H9 (cell line): ENCODE measurements at regions not wholly inside any gene's neighbourhood (a gene's known extent, or its start where the extent isn't known, plus 50 kb on each side); places are given as distances from the start of the nearest gene placed in this dataset.

Source experiments
- DNase-seq: peaks from one replicate; pipeline ENCODE4 v3.0.0-alpha.2; 2017
- H2AFZ ChIP-seq: one replicate; pipeline ENCODE4 v1.6.1; 2013; ENCODE audit warnings: mild to moderate bottlenecking, low read length, control low read depth, moderate library complexity
- H2AK5ac ChIP-seq: 2 replicates; pipeline ENCODE4 v1.6.1; 2013; ENCODE audit warnings: low read length, control low read depth, mixed read lengths; ENCODE audit not compliant: insufficient read length
- H2BK120ac ChIP-seq: one replicate; pipeline ENCODE4 v1.6.1; 2013; ENCODE audit warnings: low read depth, mild to moderate bottlenecking, low read length, control low read depth, inconsistent platforms; ENCODE audit not compliant: poor library complexity, severe bottlenecking
- H2BK12ac ChIP-seq: 2 replicates; pipeline ENCODE4 v1.6.1; 2013; ENCODE audit warnings: low read length, control low read depth, mixed read lengths, low read depth; ENCODE audit not compliant: insufficient read length
- H2BK15ac ChIP-seq: 2 replicates; pipeline ENCODE4 v1.6.1; 2013; ENCODE audit warnings: low read depth, low read length, control low read depth
- H2BK20ac ChIP-seq: one replicate; pipeline ENCODE4 v1.6.1; 2013; ENCODE audit warnings: low read depth, mild to moderate bottlenecking, low read length, control low read depth, inconsistent platforms; ENCODE audit not compliant: poor library complexity, severe bottlenecking
- H2BK5ac ChIP-seq: 2 replicates; pipeline ENCODE4 v1.6.1; 2013; ENCODE audit warnings: low read length, control low read depth, mixed read lengths; ENCODE audit not compliant: insufficient read length
- H3K14ac ChIP-seq: 2 replicates; pipeline ENCODE4 v1.6.1; 2013; ENCODE audit warnings: low read length, control low read depth; ENCODE audit not compliant: insufficient read depth
- H3K18ac ChIP-seq: 2 replicates; pipeline ENCODE4 v1.6.1; 2013; ENCODE audit warnings: low read depth, mild to moderate bottlenecking, mixed read lengths, low read length, control low read depth; ENCODE audit not compliant: insufficient read length
- H3K23ac ChIP-seq: 2 replicates; pipeline ENCODE4 v1.6.1; 2013; ENCODE audit warnings: low read length, control low read depth, mixed read lengths, low read depth; ENCODE audit not compliant: insufficient read length
- H3K23me2 ChIP-seq: 2 replicates; pipeline ENCODE4 v1.6.1; 2013; ENCODE audit warnings: low read depth, mild to moderate bottlenecking, mixed read lengths, low read length, control low read depth; ENCODE audit not compliant: insufficient read length, poor library complexity, severe bottlenecking
- H3K27ac ChIP-seq: 2 replicates; pipeline ENCODE4 v1.5.1; 2013; ENCODE audit warnings: low read length, control low read depth, mixed read lengths, low read depth; ENCODE audit not compliant: insufficient read length
- H3K27me3 ChIP-seq: 2 replicates; pipeline ENCODE4 v1.6.1; 2013; ENCODE audit warnings: low read length, control low read depth, inconsistent platforms; ENCODE audit not compliant: insufficient read depth
- H3K4ac ChIP-seq: 2 replicates; pipeline ENCODE4 v1.6.1; 2013; ENCODE audit warnings: low read depth, mild to moderate bottlenecking, control low read depth, inconsistent platforms, low read length, moderate library complexity
- H3K4me1 ChIP-seq: 2 replicates; pipeline ENCODE4 v1.6.1; 2013; ENCODE audit warnings: low read length, control low read depth, inconsistent platforms; ENCODE audit not compliant: insufficient read depth
- H3K4me2 ChIP-seq: 2 replicates; pipeline ENCODE4 v1.6.1; 2013; ENCODE audit warnings: low read length, control low read depth, mixed read lengths; ENCODE audit not compliant: insufficient read length, insufficient read depth
- H3K56ac ChIP-seq: 2 replicates; pipeline ENCODE4 v1.6.1; 2013; ENCODE audit warnings: low read depth, mild to moderate bottlenecking, mixed read lengths, low read length, control low read depth; ENCODE audit not compliant: insufficient read length
- H3K79me1 ChIP-seq: 2 replicates; pipeline ENCODE4 v1.6.1; 2013; ENCODE audit warnings: low read depth, mild to moderate bottlenecking, moderate library complexity, low read length, control low read depth, inconsistent platforms; ENCODE audit not compliant: insufficient read depth, poor library complexity, severe bottlenecking
- H3K79me2 ChIP-seq: 2 replicates; pipeline ENCODE4 v1.6.1; 2013; ENCODE audit warnings: low read length, control low read depth, inconsistent platforms; ENCODE audit not compliant: insufficient read depth
- H3K9ac ChIP-seq: 2 replicates; pipeline ENCODE4 v1.6.1; 2013; ENCODE audit warnings: low read length, control low read depth, mixed read lengths; ENCODE audit not compliant: insufficient read length; ENCODE audit errors: extremely low read depth
- H3K9me3 ChIP-seq: one replicate; pipeline ENCODE4 v1.6.1; 2013; ENCODE audit warnings: low read depth, low read length, inconsistent platforms; ENCODE audit not compliant: control insufficient read depth
- H3T11ph ChIP-seq: one replicate; pipeline ENCODE4 v1.6.1; 2013; ENCODE audit warnings: mild to moderate bottlenecking, low read length, control low read depth, inconsistent platforms
- H4K20me1 ChIP-seq: one replicate; pipeline ENCODE4 v1.6.1; 2013; ENCODE audit not compliant: control insufficient read depth, insufficient read length, insufficient read depth
- H4K5ac ChIP-seq: 2 replicates; pipeline ENCODE4 v1.6.1; 2013; ENCODE audit warnings: low read depth, mild to moderate bottlenecking, mixed read lengths, low read length, control low read depth; ENCODE audit not compliant: insufficient read length
- H4K8ac ChIP-seq: replicated peaks from 2 replicates; pipeline ENCODE4 v1.6.1; 2013; ENCODE audit warnings: low read length, control low read depth, mixed read lengths, low read depth; ENCODE audit not compliant: insufficient read length
- H4K91ac ChIP-seq: 2 replicates; pipeline ENCODE4 v1.6.1; 2013; ENCODE audit warnings: low read depth, mild to moderate bottlenecking, moderate library complexity, mixed read lengths, low read length, control low read depth; ENCODE audit not compliant: insufficient read length
- H3K27ac Mint-ChIP-seq, 3 experiments: 2 replicates in 2 of 3; 3 replicates in 1 of 3; pipeline ENCODE4 v1.8.0; 2020 to 2021; ENCODE audit warnings: mixed read lengths in 3 of 3, mild to moderate bottlenecking in 1 of 3, moderate library complexity in 1 of 3
- H3K27me3 Mint-ChIP-seq: 2 replicates; pipeline ENCODE4 v1.8.0; 2021; ENCODE audit warnings: low read depth, mild to moderate bottlenecking, moderate library complexity, mixed read lengths
- H3K36me3 Mint-ChIP-seq, 3 experiments: 2 replicates in 2 of 3; 3 replicates in 1 of 3; pipeline ENCODE4 v1.8.0; 2020 to 2021; ENCODE audit warnings: low read depth in 3 of 3, mixed read lengths in 3 of 3; ENCODE audit not compliant: insufficient read depth in 1 of 3
- H3K4me1 Mint-ChIP-seq, 2 experiments: 2 replicates each; pipeline ENCODE4 v1.8.0; 2020; ENCODE audit warnings: mixed read lengths in 2 of 2
- H3K4me3 Mint-ChIP-seq, 2 experiments: 2 replicates in 1 of 2; 3 replicates in 1 of 2; pipeline ENCODE4 v1.8.0; 2020 to 2021; ENCODE audit warnings: mild to moderate bottlenecking in 2 of 2, mixed read lengths in 2 of 2, moderate library complexity in 1 of 2
- H3K9me3 Mint-ChIP-seq, 2 experiments: 2 replicates in 1 of 2; 3 replicates in 1 of 2; pipeline ENCODE4 v1.8.0; 2020; ENCODE audit warnings: mild to moderate bottlenecking in 2 of 2, mixed read lengths in 2 of 2, moderate library complexity in 1 of 2
- CTCF ChIP-seq: fragments of 200-600 bp; sonication (generic); conservative IDR thresholded peaks from 3 replicates; pipeline ENCODE4 v1.8.0; 2021; ENCODE audit warnings: antibody characterized with exemption, mild to moderate bottlenecking
- WGBS: extraction: QIAGEN DNeasy Blood & Tissue Kit; methylation state at CpG from one replicate; pipeline ENCODE4 v1.1.7; 2013; ENCODE audit warnings: missing lambda C conversion rate, low lambda C conversion rate, mixed read lengths; ENCODE audit not compliant: insufficient read length; ENCODE audit errors: extremely low coverage; 5-methylcytosine and 5-hydroxymethylcytosine counted together

- H3K23ac ChIP-seq, result no peak overlapping the region
- no peak for DNase-seq
- no CpG with 5 or more reads among the region's 4 CpGs for WGBS
- peaks cover 24 to 33% of the 10 kb centered on the region in 2 experiments for H3K4me1 Mint-ChIP-seq
- no peaks in the 10 kb centered on the region for H3K27me3 ChIP-seq
- no peaks in the 10 kb centered on the region for H3K23me2 ChIP-seq
- no peaks in the 10 kb centered on the region for H4K20me1 ChIP-seq
- H3K36me3 Mint-ChIP-seq, result no peaks in the 10 kb centered on the region
- H3K4me1 ChIP-seq, result peaks cover 8% of the 10 kb centered on the region; the same call in 1 of the 2 replicates
- H2AK5ac ChIP-seq, result no peak overlapping the region
- no peaks in the 10 kb centered on the region for H3K9me3 ChIP-seq
- H3K4ac ChIP-seq, result no peak overlapping the region
- no peak overlapping the region for H3K14ac ChIP-seq
- H3K79me2 ChIP-seq, result no peaks in the 10 kb centered on the region
- no peak overlapping the region for H3T11ph ChIP-seq
- H2BK5ac ChIP-seq, result no peak overlapping the region
- H4K8ac ChIP-seq, result no peak overlapping the region
- H3K9me3 Mint-ChIP-seq, result no peaks in the 10 kb centered on the region
- peaks cover 3% of the 10 kb centered on the region; the same call in 1 of the 2 replicates for H3K27me3 Mint-ChIP-seq
- H2BK20ac ChIP-seq, result no peak overlapping the region
- no peak overlapping the region for H3K18ac ChIP-seq
- no peak overlapping the region for H2BK120ac ChIP-seq
- H2BK12ac ChIP-seq, result no peak overlapping the region
- H2BK15ac ChIP-seq, result no peak overlapping the region
- H4K5ac ChIP-seq, result no peak overlapping the region
- peak overlapping the region; percentile 98 for H2AFZ ChIP-seq
- no peak overlapping the region for H3K27ac ChIP-seq
- no peak overlapping the region for H4K91ac ChIP-seq
- peak overlapping the region; percentile 3 for H3K4me2 ChIP-seq
- H3K79me1 ChIP-seq, result no peaks in the 10 kb centered on the region
- H3K56ac ChIP-seq, result no peak overlapping the region
- TF ChIP-seq CTCF, result no peak
- no peak overlapping the region for H3K9ac ChIP-seq
- H3K4me3 Mint-ChIP-seq, result no peak overlapping the region
- no peak overlapping the region; a peak in 1 of 7 replicates for H3K27ac Mint-ChIP-seq
Observed at GRCh38 chr18:46324087-46324955, 220.1 kb downstream of the HAUS1 start.
